GM23338 (cell line): ENCODE measurements at regions not wholly inside any gene's neighbourhood (a gene's known extent, or its start where the extent isn't known, plus 50 kb on each side); places are given as distances from the start of the nearest gene placed in this dataset.

ENCODE experiments used
- ATAC-seq: fragments of 200-7000 bp; cut with Tn5 transposase; 3 replicates; pipeline ENCODE4 v1.9.1; 2020
- DNase-seq: peaks from one replicate; pipeline ENCODE4 v3.0.0-alpha.2; 2015; ENCODE audit warnings: low spot score
- H2AFZ ChIP-seq: fragments of 200-600 bp; sonication (generic); 2 replicates; pipeline ENCODE4 v1.8.0; 2016; ENCODE audit warnings: antibody characterized with exemption, mild to moderate bottlenecking, moderate library complexity
- H3F3A ChIP-seq: fragments of 200-600 bp; sonication (generic); replicated peaks from 2 replicates; pipeline ENCODE4 v1.8.0; 2017; ENCODE audit warnings: antibody characterized with exemption, mixed run types, low read depth
- H3K27ac ChIP-seq: fragments of 200-600 bp; sonication (generic); 2 replicates; pipeline ENCODE4 v1.6.1; 2016; ENCODE audit warnings: low read depth
- H3K27me3 ChIP-seq: fragments of 200-600 bp; sonication (generic); 2 replicates; pipeline ENCODE4 v1.8.0; 2016; ENCODE audit warnings: mild to moderate bottlenecking, mixed run types, moderate library complexity; ENCODE audit not compliant: insufficient read depth
- H3K36me3 ChIP-seq: fragments of 200-600 bp; sonication (generic); 2 replicates; pipeline ENCODE4 v1.8.0; 2016; ENCODE audit warnings: mild to moderate bottlenecking; ENCODE audit not compliant: insufficient read depth
- H3K4me1 ChIP-seq: fragments of 200-600 bp; sonication (generic); 2 replicates; pipeline ENCODE4 v1.8.0; 2016; ENCODE audit warnings: mild to moderate bottlenecking, moderate library complexity; ENCODE audit not compliant: insufficient read depth
- H3K4me2 ChIP-seq: fragments of 200-600 bp; sonication (generic); 2 replicates; pipeline ENCODE4 v1.7.1; 2017; ENCODE audit warnings: mixed run types
- H3K4me3 ChIP-seq: fragments of 200-600 bp; sonication (generic); 2 replicates; pipeline ENCODE4 v1.6.1; 2016; ENCODE audit warnings: mixed run types
- H3K79me2 ChIP-seq: fragments of 200-600 bp; sonication (generic); replicated peaks from 2 replicates; pipeline ENCODE4 v1.8.0; 2017; ENCODE audit warnings: mild to moderate bottlenecking; ENCODE audit not compliant: insufficient read depth
- H3K9me2 ChIP-seq: fragments of 200-600 bp; sonication (generic); 2 replicates; pipeline ENCODE4 v1.8.0; 2017; ENCODE audit not compliant: insufficient read depth
- H4K20me1 ChIP-seq: fragments of 200-600 bp; sonication (generic); replicated peaks from 2 replicates; pipeline ENCODE4 v1.8.0; 2017; ENCODE audit warnings: mild to moderate bottlenecking; ENCODE audit not compliant: insufficient read depth
- H3K27ac Mint-ChIP-seq: 2 replicates; pipeline ENCODE4 v1.8.0; 2020; ENCODE audit warnings: inconsistent platforms, mild to moderate bottlenecking, moderate library complexity, mixed read lengths
- H3K27me3 Mint-ChIP-seq: 3 replicates; pipeline ENCODE4 v1.8.0; 2022; ENCODE audit warnings: low read depth, mild to moderate bottlenecking, moderate library complexity, mixed read lengths, inconsistent platforms; ENCODE audit not compliant: insufficient read depth, poor library complexity
- H3K36me3 Mint-ChIP-seq: 3 replicates; pipeline ENCODE4 v1.8.0; 2021; ENCODE audit warnings: low read depth, mild to moderate bottlenecking, inconsistent platforms, moderate library complexity, mixed read lengths
- H3K4me1 Mint-ChIP-seq: 3 replicates; pipeline ENCODE4 v1.8.0; 2020; ENCODE audit warnings: mild to moderate bottlenecking, inconsistent platforms, mixed read lengths
- H3K4me3 Mint-ChIP-seq: 3 replicates; pipeline ENCODE4 v1.8.0; 2021; ENCODE audit warnings: moderate library complexity, mild to moderate bottlenecking, inconsistent platforms, mixed read lengths
- H3K9me3 Mint-ChIP-seq: 3 replicates; pipeline ENCODE4 v1.8.0; 2020; ENCODE audit warnings: moderate library complexity, mild to moderate bottlenecking, inconsistent platforms, mixed read lengths
- CTCF ChIP-seq, 2 experiments: fragments of 200-600 bp in 1 of 2; sonication (generic) in 1 of 2; conservative IDR thresholded peaks; 2 replicates each; pipeline versions ENCODE4 v1.5.1 to v1.6.1; 2016 to 2017; ENCODE audit warnings: antibody characterized with exemption in 2 of 2, low read depth in 2 of 2, mild to moderate bottlenecking in 2 of 2, moderate library complexity in 1 of 2
- EZH2 ChIP-seq: fragments of 200-600 bp; sonication (generic); IDR thresholded peaks from one replicate; pipeline ENCODE4 v1.8.0; 2017; ENCODE audit warnings: antibody characterized with exemption, mild to moderate bottlenecking, low read depth; ENCODE audit not compliant: unreplicated experiment
- EZH2phosphoT487 ChIP-seq: fragments of 200-600 bp; sonication (generic); IDR thresholded peaks from one replicate; pipeline ENCODE4 v1.8.1; 2018; ENCODE audit warnings: antibody characterized with exemption; ENCODE audit not compliant: unreplicated experiment
- JUNB ChIP-seq: IDR thresholded peaks from one replicate; pipeline ENCODE4 v1.6.1; 2016; ENCODE audit warnings: antibody characterized with exemption; ENCODE audit not compliant: unreplicated experiment
- NANOG ChIP-seq: IDR thresholded peaks from 2 replicates; pipeline ENCODE4 v1.6.1; 2016; ENCODE audit warnings: antibody characterized with exemption, borderline replicate concordance
- POLR2AphosphoS5 ChIP-seq: IDR thresholded peaks from 2 replicates; pipeline ENCODE4 v1.6.1; 2016; ENCODE audit warnings: antibody characterized with exemption, low read depth
- REST ChIP-seq: IDR thresholded peaks from one replicate; pipeline ENCODE4 v1.6.1; 2018; ENCODE audit warnings: antibody characterized with exemption; ENCODE audit not compliant: unreplicated experiment
- STAT1 ChIP-seq: IDR thresholded peaks from one replicate; pipeline ENCODE4 v1.6.1; 2016; ENCODE audit warnings: antibody characterized with exemption; ENCODE audit not compliant: unreplicated experiment
- ZNF331 ChIP-seq: fragments of 250-450 bp; sonication (Bioruptor Pico); IDR thresholded peaks from 2 replicates; pipeline ENCODE4 v1.5.0; 2020; ENCODE audit warnings: low read depth, mild to moderate bottlenecking, moderate library complexity
- ZNF462 ChIP-seq: fragments of 250-450 bp; sonication (Bioruptor Pico); IDR thresholded peaks from 2 replicates; pipeline ENCODE4 v1.5.0; 2020; ENCODE audit warnings: mild to moderate bottlenecking, moderate library complexity

- no peak for TF ChIP-seq CTCF (conservative IDR thresholded peaks at IDR 0.05; ENCODE audit: low read depth in 2 of 2)
- TF ChIP-seq NANOG = no peak
- no peak for TF ChIP-seq JUNB
- TF ChIP-seq STAT1 = no peak
- TF ChIP-seq ZNF331 (CRISPR knock-in tag) = no peak
Observed at GRCh38 chr16:80002261-80002660, 401.7 kb upstream of the MAF start (continued).

- Mint-ChIP-seq H3K4me3 (no peak overlapping the region), H3K9me3 (no peaks in the 10 kb centered on the region; the same call in 2 of the 3 replicates), H3K27ac (no peak overlapping the region), H3K4me1 (peaks cover 10% of the 10 kb centered on the region), H3K36me3 (no peaks in the 10 kb centered on the region), H3K27me3 (no peaks in the 10 kb centered on the region)
- Histone ChIP-seq H3K4me2 (no peak overlapping the region), H3K4me3 (no peak overlapping the region), H3F3A (no peaks in the 10 kb centered on the region), H2AFZ (no peak overlapping the region), H4K20me1 (no peaks in the 10 kb centered on the region), H3K9me2 (peaks cover 24% of the 10 kb centered on the region), H3K4me1 (peaks cover 8% of the 10 kb centered on the region), H3K27ac (no peak overlapping the region), H3K36me3 (no peaks in the 10 kb centered on the region), H3K27me3 (no peaks in the 10 kb centered on the region), H3K79me2 (no peaks in the 10 kb centered on the region)
- no peak for DNase-seq
- ATAC-seq = no peak
- no peak for TF ChIP-seq NANOG
- no peak for TF ChIP-seq ZNF462 (CRISPR knock-in tag)
- TF ChIP-seq POLR2AphosphoS5 = no peak
- no peak for TF ChIP-seq EZH2phosphoT487
- TF ChIP-seq REST = no peak
- TF ChIP-seq STAT1 = no peak
- no peak for TF ChIP-seq CTCF (conservative IDR thresholded peaks at IDR 0.05; ENCODE audit: low read depth in 2 of 2)
- no peak for TF ChIP-seq EZH2
- TF ChIP-seq JUNB = no peak
- no peak for TF ChIP-seq ZNF331 (CRISPR knock-in tag)
Observed at GRCh38 chr16:79998143-79998542, 397.6 kb upstream of the MAF start.
